ENCODE measurements at regions not wholly inside any gene's neighbourhood (a gene's known extent, or its start where the extent isn't known, plus 50 kb on each side); places are given as distances from the start of the nearest gene placed in this dataset.

DNA sequence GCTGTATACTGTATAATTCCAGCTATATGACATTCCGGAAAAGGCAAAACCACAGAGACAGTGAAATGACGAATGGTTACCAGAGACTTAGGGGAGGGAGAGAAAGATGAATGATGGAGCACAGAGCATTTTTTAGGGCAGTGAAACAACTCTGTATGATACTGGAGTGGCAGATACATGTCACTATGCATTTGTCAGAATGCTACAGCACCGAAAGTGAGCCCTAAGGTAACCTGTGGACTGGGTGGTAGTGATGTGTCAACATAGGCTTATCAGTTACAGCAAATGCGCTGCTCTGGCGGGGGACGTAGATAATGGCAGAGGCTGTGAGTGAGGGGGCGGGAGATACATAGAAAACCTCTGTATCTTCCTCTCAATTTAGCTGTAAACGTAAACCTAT, 201.3 kb upstream of the SSTR4 start (continued):
- TF ChIP-seq POLR2H (tag; IDR thresholded peaks at IDR 0.05; ENCODE audit: low read depth) (no peak), MEIS2 (IDR thresholded peaks at IDR 0.05; ENCODE audit: partially characterized antibody) (peak; percentile 93), ELF4 (CRISPR knock-in tag; IDR thresholded peaks at IDR 0.05) (no peak), ZNF79 (CRISPR knock-in tag; IDR thresholded peaks at IDR 0.05; ENCODE audit: low read depth) (no peak), RBM25 (IDR thresholded peaks at IDR 0.05; ENCODE audit: low read depth, low read length, severe bottlenecking) (no peak), ZSCAN29 (IDR thresholded peaks at IDR 0.05) (no peak), NFXL1 (CRISPR knock-in tag; IDR thresholded peaks at IDR 0.05) (no peak), GATA2 (CRISPR knock-in tag; IDR thresholded peaks at IDR 0.05) (peak; percentile 75), RBBP5 (IDR thresholded peaks at IDR 0.05; ENCODE audit: borderline replicate concordance, insufficient read depth, low read length, poor library complexity, severe bottlenecking) (no peak), SAP30 (IDR thresholded peaks at IDR 0.05; ENCODE audit: borderline replicate concordance, insufficient read depth, low read depth, low read length, poor library complexity, severe bottlenecking) (no peak)
- TF ChIP-seq, protein P1, sequence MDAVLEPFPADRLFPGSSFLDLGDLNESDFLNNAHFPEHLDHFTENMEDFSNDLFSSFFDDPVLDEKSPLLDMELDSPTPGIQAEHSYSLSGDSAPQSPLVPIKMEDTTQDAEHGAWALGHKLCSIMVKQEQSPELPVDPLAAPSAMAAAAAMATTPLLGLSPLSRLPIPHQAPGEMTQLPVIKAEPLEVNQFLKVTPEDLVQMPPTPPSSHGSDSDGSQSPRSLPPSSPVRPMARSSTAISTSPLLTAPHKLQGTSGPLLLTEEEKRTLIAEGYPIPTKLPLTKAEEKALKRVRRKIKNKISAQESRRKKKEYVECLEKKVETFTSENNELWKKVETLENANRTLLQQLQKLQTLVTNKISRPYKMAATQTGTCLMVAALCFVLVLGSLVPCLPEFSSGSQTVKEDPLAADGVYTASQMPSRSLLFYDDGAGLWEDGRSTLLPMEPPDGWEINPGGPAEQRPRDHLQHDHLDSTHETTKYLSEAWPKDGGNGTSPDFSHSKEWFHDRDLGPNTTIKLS (IDR thresholded peaks at IDR 0.05; ENCODE audit: borderline replicate concordance, low read depth), result peak; percentile 33; the same call in 1 of the 2 replicates
- TF ChIP-seq, protein P2, sequence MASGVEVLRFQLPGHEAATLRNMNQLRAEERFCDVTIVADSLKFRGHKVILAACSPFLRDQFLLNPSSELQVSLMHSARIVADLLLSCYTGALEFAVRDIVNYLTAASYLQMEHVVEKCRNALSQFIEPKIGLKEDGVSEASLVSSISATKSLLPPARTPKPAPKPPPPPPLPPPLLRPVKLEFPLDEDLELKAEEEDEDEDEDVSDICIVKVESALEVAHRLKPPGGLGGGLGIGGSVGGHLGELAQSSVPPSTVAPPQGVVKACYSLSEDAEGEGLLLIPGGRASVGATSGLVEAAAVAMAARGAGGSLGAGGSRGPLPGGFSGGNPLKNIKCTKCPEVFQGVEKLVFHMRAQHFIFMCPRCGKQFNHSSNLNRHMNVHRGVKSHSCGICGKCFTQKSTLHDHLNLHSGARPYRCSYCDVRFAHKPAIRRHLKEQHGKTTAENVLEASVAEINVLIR (CRISPR knock-in tag; IDR thresholded peaks at IDR 0.05), result no peak
- TF ChIP-seq, protein P3, sequence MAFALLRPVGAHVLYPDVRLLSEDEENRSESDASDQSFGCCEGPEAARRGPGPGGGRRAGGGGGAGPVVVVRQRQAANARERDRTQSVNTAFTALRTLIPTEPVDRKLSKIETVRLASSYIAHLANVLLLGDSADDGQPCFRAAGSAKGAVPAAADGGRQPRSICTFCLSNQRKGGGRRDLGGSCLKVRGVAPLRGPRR (CRISPR knock-in tag; IDR thresholded peaks at IDR 0.05), result no peak
- TF ChIP-seq, protein P4, sequence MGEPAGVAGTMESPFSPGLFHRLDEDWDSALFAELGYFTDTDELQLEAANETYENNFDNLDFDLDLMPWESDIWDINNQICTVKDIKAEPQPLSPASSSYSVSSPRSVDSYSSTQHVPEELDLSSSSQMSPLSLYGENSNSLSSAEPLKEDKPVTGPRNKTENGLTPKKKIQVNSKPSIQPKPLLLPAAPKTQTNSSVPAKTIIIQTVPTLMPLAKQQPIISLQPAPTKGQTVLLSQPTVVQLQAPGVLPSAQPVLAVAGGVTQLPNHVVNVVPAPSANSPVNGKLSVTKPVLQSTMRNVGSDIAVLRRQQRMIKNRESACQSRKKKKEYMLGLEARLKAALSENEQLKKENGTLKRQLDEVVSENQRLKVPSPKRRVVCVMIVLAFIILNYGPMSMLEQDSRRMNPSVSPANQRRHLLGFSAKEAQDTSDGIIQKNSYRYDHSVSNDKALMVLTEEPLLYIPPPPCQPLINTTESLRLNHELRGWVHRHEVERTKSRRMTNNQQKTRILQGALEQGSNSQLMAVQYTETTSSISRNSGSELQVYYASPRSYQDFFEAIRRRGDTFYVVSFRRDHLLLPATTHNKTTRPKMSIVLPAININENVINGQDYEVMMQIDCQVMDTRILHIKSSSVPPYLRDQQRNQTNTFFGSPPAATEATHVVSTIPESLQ (CRISPR knock-in tag; IDR thresholded peaks at IDR 0.05), result no peak
- TF ChIP-seq, protein P5, sequence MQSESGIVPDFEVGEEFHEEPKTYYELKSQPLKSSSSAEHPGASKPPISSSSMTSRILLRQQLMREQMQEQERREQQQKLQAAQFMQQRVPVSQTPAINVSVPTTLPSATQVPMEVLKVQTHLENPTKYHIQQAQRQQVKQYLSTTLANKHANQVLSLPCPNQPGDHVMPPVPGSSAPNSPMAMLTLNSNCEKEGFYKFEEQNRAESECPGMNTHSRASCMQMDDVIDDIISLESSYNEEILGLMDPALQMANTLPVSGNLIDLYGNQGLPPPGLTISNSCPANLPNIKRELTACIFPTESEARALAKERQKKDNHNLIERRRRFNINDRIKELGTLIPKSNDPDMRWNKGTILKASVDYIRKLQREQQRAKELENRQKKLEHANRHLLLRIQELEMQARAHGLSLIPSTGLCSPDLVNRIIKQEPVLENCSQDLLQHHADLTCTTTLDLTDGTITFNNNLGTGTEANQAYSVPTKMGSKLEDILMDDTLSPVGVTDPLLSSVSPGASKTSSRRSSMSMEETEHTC (IDR thresholded peaks at IDR 0.05), result no peak
- TF ChIP-seq, protein P6, sequence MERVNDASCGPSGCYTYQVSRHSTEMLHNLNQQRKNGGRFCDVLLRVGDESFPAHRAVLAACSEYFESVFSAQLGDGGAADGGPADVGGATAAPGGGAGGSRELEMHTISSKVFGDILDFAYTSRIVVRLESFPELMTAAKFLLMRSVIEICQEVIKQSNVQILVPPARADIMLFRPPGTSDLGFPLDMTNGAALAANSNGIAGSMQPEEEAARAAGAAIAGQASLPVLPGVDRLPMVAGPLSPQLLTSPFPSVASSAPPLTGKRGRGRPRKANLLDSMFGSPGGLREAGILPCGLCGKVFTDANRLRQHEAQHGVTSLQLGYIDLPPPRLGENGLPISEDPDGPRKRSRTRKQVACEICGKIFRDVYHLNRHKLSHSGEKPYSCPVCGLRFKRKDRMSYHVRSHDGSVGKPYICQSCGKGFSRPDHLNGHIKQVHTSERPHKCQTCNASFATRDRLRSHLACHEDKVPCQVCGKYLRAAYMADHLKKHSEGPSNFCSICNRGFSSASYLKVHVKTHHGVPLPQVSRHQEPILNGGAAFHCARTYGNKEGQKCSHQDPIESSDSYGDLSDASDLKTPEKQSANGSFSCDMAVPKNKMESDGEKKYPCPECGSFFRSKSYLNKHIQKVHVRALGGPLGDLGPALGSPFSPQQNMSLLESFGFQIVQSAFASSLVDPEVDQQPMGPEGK (CRISPR knock-in tag; IDR thresholded peaks at IDR 0.05; ENCODE audit: borderline replicate concordance), result no peak

Measured in K562 (cell line).